SK-N-SH (cell line): ENCODE measurements at regions not wholly inside any gene's neighbourhood (a gene's known extent, or its start where the extent isn't known, plus 50 kb on each side); places are given as distances from the start of the nearest gene placed in this dataset.

Source experiments
- CTCF ChIA-PET: fragments of 300-600, 350-600 bp; formaldehyde crosslinking; extraction: SDS; loops from one replicate; lab custom pipeline; 2021; lab: Yijun Ruan, JAX
- POLR2A ChIA-PET: fragments of 350-600 bp; sonication (Branson Sonifier 250); formaldehyde crosslinking; extraction: SDS; loops from one replicate; lab custom pipeline; 2020; ENCODE audit warnings: antibody characterized with exemption, inconsistent platforms; lab: Yijun Ruan, JAX
- DNase-seq: peaks from one replicate; pipeline ENCODE4 v3.0.0; 2012
- H2AFZ ChIP-seq: fragments of 200-600 bp; sonication (generic); 2 replicates; pipeline ENCODE4 v1.8.1; 2016; ENCODE audit warnings: antibody characterized with exemption, mild to moderate bottlenecking, low read depth
- H3F3A ChIP-seq: fragments of 200-600 bp; sonication (generic); replicated peaks from 2 replicates; pipeline ENCODE3; 2016; ENCODE audit warnings: antibody characterized with exemption, mild to moderate bottlenecking; ENCODE audit not compliant: insufficient read depth
- H3K27ac ChIP-seq, 2 experiments: fragments of 200-500 bp in 1 of 2; fragments of 200-600 bp in 1 of 2; sonication (Bioruptor generic) in 1 of 2; sonication (generic), shearing (Covaris generic) in 1 of 2; 2 replicates each; pipeline versions ENCODE4 v1.5.1 to v1.6.1; 2014 to 2016; ENCODE audit warnings: low read depth in 2 of 2, inconsistent platforms in 1 of 2, low read length in 1 of 2, mild to moderate bottlenecking in 1 of 2, mixed read lengths in 1 of 2
- H3K27me3 ChIP-seq: fragments of 200-600 bp; sonication (generic), shearing (Covaris generic); 2 replicates; pipeline ENCODE4 v1.6.1; 2016; ENCODE audit warnings: mixed run types; ENCODE audit not compliant: insufficient read depth
- H3K36me3 ChIP-seq, 2 experiments: fragments of 200-500 bp in 1 of 2; fragments of 200-600 bp in 1 of 2; sonication (Bioruptor generic) in 1 of 2; sonication (generic) in 1 of 2; replicated peaks in 1 of 2; 2 replicates each; pipeline versions ENCODE3 to v1.5.1; 2014 to 2016; ENCODE audit warnings: low read length in 1 of 2, mild to moderate bottlenecking in 1 of 2; ENCODE audit not compliant: insufficient read depth in 2 of 2, control insufficient read depth in 1 of 2
- H3K4me1 ChIP-seq, 2 experiments: fragments of 200-500 bp in 1 of 2; fragments of 200-600 bp in 1 of 2; sonication (Bioruptor generic) in 1 of 2; sonication (generic), shearing (Covaris generic) in 1 of 2; 2 replicates each; pipeline versions ENCODE4 v1.5.1 to v1.6.1; 2014 to 2016; ENCODE audit warnings: low read depth in 1 of 2, low read length in 1 of 2, mixed run types in 1 of 2; ENCODE audit not compliant: insufficient read depth in 2 of 2, control insufficient read depth in 1 of 2
- H3K4me2 ChIP-seq: fragments of 200-600 bp; sonication (generic), shearing (Covaris generic); 2 replicates; pipeline ENCODE4 v1.6.1; 2017; ENCODE audit warnings: mixed run types
- H3K4me3 ChIP-seq, 2 experiments: fragments of 200-500 bp in 1 of 2; fragments of 200-600 bp in 1 of 2; sonication (Bioruptor generic) in 1 of 2; sonication (generic), shearing (Covaris generic) in 1 of 2; 2 replicates each; pipeline versions ENCODE4 v1.5.1 to v1.8.1; 2014 to 2016; ENCODE audit warnings: low read depth in 2 of 2, inconsistent platforms in 1 of 2, low read length in 1 of 2, mild to moderate bottlenecking in 1 of 2, mixed read lengths in 1 of 2, moderate library complexity in 1 of 2
- H3K79me2 ChIP-seq: fragments of 200-600 bp; sonication (generic); 2 replicates; pipeline ENCODE4 v1.8.1; 2017; ENCODE audit warnings: mild to moderate bottlenecking; ENCODE audit not compliant: insufficient read depth
- H3K9ac ChIP-seq: fragments of 200-600 bp; sonication (generic); 2 replicates; pipeline ENCODE4 v1.6.1; 2017; ENCODE audit warnings: mixed run types
- H3K9me2 ChIP-seq: fragments of 200-600 bp; sonication (generic); 2 replicates; pipeline ENCODE4 v1.6.1; 2017; ENCODE audit warnings: mixed run types
- H3K9me3 ChIP-seq: fragments of 200-600 bp; sonication (generic); 2 replicates; pipeline ENCODE4 v1.6.1; 2017; ENCODE audit warnings: mixed run types, mild to moderate bottlenecking, moderate library complexity
- H4K20me1 ChIP-seq: fragments of 200-600 bp; sonication (generic); 2 replicates; pipeline ENCODE4 v1.6.1; 2017; ENCODE audit warnings: mild to moderate bottlenecking, mixed run types; ENCODE audit not compliant: insufficient read depth
- CHD2 ChIP-seq: fragments of 150-350 bp; IDR thresholded peaks from 2 replicates; pipeline ENCODE4 v1.6.1; 2018; ENCODE audit warnings: low read length; ENCODE audit not compliant: partially characterized antibody
- ELF1 ChIP-seq: IDR thresholded peaks from 2 replicates; pipeline ENCODE4 v1.4.0; 2012
- FOXM1 ChIP-seq: IDR thresholded peaks from 2 replicates; pipeline ENCODE4 v1.4.0; 2012; ENCODE audit warnings: low read depth, mild to moderate bottlenecking
- GATA2 ChIP-seq: sonication (generic); formaldehyde crosslinking; IDR thresholded peaks from 2 replicates; pipeline ENCODE4 v1.5.0; 2020; ENCODE audit warnings: mild to moderate bottlenecking, missing genetic modification reagents
- NFIC ChIP-seq: IDR thresholded peaks from 2 replicates; pipeline ENCODE4 v1.4.0; 2012; ENCODE audit warnings: borderline replicate concordance
- NRF1 ChIP-seq: IDR thresholded peaks from 2 replicates; pipeline ENCODE4 v1.6.1; 2012; ENCODE audit warnings: low read depth, mild to moderate bottlenecking, low read length
- RAD21 ChIP-seq: IDR thresholded peaks from 2 replicates; pipeline ENCODE4 v1.6.1; 2012; ENCODE audit warnings: mild to moderate bottlenecking, low read length
- RFX5 ChIP-seq: IDR thresholded peaks from 2 replicates; pipeline ENCODE4 v1.6.1; 2012; ENCODE audit warnings: mild to moderate bottlenecking, improper control_type of control experiment, low read length
- SIN3A ChIP-seq: IDR thresholded peaks from 2 replicates; pipeline ENCODE4 v1.6.1; 2012; ENCODE audit warnings: low read depth, mild to moderate bottlenecking, low read length, moderate library complexity, borderline replicate concordance
- SMC3 ChIP-seq: IDR thresholded peaks from 2 replicates; pipeline ENCODE4 v1.6.1; 2012; ENCODE audit warnings: low read depth, low read length, improper control_type of control experiment
- WGBS: methylation state at CpG from one replicate; pipeline ENCODE4 v1.1.6; 2017; ENCODE audit warnings: low lambda C conversion rate; 5-methylcytosine and 5-hydroxymethylcytosine counted together
- TF ChIP-seq, protein P1 (sequence below): fragments of 150-350 bp; IDR thresholded peaks from 2 replicates; pipeline ENCODE4 v1.6.1; 2017; ENCODE audit warnings: antibody characterized with exemption, low read length, low read depth, borderline replicate concordance
- TF ChIP-seq, protein P2 (sequence below): IDR thresholded peaks from 2 replicates; pipeline ENCODE4; 2012
- TF ChIP-seq, protein P3 (sequence below): IDR thresholded peaks from 2 replicates; pipeline ENCODE4 v1.4.0; 2012; ENCODE audit warnings: low read depth
- TF ChIP-seq, protein P4 (sequence below): IDR thresholded peaks from 2 replicates; pipeline ENCODE4 v1.6.1; 2012; ENCODE audit warnings: mild to moderate bottlenecking, low read depth, low read length, moderate library complexity

DNA sequence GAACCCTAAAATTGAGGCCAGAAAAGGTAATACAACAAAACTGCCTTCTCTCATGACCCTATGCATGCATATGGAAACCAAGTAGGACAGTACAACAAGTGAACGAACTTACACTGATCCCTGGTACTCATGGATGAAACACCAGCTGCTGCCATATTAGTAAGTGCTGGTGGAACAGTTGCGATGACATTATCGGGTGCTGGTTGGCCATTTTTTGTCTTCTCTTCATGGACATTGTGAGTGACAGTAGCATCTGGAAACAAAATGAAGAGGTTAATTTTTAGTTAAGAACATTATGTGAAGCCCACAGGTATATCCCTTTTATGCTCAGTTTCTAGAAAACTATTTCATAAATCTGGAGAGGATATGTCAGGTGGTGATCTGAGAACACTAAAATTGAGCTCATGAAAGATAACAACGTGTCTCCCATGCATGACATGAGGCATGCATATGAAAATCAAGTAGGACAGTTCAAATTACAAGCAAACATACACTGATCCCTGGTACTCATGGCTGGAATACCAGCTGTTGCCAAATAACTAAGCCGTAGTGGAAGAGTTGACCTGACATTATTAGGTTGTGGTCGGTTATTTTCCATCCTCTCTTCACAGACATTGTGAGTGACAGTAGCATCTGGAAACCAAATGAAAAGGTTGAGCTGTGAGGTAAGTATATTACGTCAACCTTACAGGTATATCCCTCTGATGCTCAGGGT is 74.2 kb upstream of the CT45A1 start (continued):
- TF ChIP-seq NRF1 = no peak

DNA sequence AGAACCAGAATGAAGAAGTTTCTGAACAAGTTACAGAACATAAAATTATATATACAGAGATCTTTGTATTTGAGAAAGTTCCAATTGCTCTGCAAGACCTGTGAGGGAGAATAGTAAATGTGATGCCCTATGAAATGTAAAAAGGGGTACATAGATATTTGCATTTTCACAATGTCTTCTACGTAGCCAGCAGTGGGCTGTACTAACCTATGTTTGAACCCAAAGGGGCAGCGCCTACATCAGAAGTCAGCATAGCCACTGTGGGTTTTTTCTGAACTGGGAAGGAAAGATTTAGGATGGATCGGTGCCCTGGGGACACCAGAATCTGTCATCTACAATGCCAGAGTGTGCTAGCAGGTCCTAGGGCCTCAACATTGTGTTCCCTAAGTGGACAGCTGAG is 69.5 kb upstream of the CT45A1 start:
- Histone ChIP-seq H3K4me2 (no peak overlapping the region), H3K79me2 (no peaks in the 10 kb centered on the region), H3K27me3 (no peaks in the 10 kb centered on the region), H3K4me1 (no peaks in the 10 kb centered on the region), H3K9ac (no peak overlapping the region), H3K36me3 (no peaks in the 10 kb centered on the region), H3K9me3 (no peaks in the 10 kb centered on the region), H3K27ac (no peak overlapping the region), H3K4me3 (no peak overlapping the region), H2AFZ (no peak overlapping the region), H4K20me1 (no peaks in the 10 kb centered on the region), H3K9me2 (no peaks in the 10 kb centered on the region), H3F3A (no peaks in the 10 kb centered on the region)
- WGBS = 0% methylated on average over 3 of the region's 3 CpGs
- TF ChIP-seq RFX5 (no peak), SMC3 (no peak), RAD21 (no peak), FOXM1 (no peak), SIN3A (no peak), ELF1 (no peak), NFIC (no peak), CHD2 (no peak), GATA2 (no peak)
- TF ChIP-seq, protein P1, sequence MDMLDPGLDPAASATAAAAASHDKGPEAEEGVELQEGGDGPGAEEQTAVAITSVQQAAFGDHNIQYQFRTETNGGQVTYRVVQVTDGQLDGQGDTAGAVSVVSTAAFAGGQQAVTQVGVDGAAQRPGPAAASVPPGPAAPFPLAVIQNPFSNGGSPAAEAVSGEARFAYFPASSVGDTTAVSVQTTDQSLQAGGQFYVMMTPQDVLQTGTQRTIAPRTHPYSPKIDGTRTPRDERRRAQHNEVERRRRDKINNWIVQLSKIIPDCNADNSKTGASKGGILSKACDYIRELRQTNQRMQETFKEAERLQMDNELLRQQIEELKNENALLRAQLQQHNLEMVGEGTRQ = no peak
- TF ChIP-seq, protein P2, sequence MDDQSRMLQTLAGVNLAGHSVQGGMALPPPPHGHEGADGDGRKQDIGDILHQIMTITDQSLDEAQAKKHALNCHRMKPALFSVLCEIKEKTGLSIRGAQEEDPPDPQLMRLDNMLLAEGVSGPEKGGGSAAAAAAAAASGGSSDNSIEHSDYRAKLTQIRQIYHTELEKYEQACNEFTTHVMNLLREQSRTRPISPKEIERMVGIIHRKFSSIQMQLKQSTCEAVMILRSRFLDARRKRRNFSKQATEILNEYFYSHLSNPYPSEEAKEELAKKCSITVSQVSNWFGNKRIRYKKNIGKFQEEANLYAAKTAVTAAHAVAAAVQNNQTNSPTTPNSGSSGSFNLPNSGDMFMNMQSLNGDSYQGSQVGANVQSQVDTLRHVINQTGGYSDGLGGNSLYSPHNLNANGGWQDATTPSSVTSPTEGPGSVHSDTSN = no peak
- TF ChIP-seq, protein P3, sequence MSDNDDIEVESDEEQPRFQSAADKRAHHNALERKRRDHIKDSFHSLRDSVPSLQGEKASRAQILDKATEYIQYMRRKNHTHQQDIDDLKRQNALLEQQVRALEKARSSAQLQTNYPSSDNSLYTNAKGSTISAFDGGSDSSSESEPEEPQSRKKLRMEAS = no peak
- TF ChIP-seq, protein P4, sequence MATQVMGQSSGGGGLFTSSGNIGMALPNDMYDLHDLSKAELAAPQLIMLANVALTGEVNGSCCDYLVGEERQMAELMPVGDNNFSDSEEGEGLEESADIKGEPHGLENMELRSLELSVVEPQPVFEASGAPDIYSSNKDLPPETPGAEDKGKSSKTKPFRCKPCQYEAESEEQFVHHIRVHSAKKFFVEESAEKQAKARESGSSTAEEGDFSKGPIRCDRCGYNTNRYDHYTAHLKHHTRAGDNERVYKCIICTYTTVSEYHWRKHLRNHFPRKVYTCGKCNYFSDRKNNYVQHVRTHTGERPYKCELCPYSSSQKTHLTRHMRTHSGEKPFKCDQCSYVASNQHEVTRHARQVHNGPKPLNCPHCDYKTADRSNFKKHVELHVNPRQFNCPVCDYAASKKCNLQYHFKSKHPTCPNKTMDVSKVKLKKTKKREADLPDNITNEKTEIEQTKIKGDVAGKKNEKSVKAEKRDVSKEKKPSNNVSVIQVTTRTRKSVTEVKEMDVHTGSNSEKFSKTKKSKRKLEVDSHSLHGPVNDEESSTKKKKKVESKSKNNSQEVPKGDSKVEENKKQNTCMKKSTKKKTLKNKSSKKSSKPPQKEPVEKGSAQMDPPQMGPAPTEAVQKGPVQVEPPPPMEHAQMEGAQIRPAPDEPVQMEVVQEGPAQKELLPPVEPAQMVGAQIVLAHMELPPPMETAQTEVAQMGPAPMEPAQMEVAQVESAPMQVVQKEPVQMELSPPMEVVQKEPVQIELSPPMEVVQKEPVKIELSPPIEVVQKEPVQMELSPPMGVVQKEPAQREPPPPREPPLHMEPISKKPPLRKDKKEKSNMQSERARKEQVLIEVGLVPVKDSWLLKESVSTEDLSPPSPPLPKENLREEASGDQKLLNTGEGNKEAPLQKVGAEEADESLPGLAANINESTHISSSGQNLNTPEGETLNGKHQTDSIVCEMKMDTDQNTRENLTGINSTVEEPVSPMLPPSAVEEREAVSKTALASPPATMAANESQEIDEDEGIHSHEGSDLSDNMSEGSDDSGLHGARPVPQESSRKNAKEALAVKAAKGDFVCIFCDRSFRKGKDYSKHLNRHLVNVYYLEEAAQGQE = no peak
- ChIA-PET POLR2A (no interaction called here), CTCF (no interaction called here)
- no peak for DNase-seq
